Tibial nerve (tissue), 4 donors: ENCODE measurements at regions not wholly inside any gene's neighbourhood (a gene's known extent, or its start where the extent isn't known, plus 50 kb on each side); places are given as distances from the start of the nearest gene placed in this dataset.

ENCODE experiments used
- DNase-seq, 2 donors: peaks; one replicate each; pipeline ENCODE4 v3.0.0-alpha.2; 2019; ENCODE audit warnings: low spot score in 2 of 2
- H3K27ac ChIP-seq, 4 donors: fragments of 200-600 bp; sonication (generic) in 3 of 4; one replicate each; pipeline ENCODE4 v1.5.1; 2017 to 2019; ENCODE audit warnings: mild to moderate bottlenecking in 1 of 4
- H3K27me3 ChIP-seq, 2 donors: fragments of 200-600 bp; sonication (generic) in 1 of 2; one replicate each; pipeline versions ENCODE4 v1.5.1 to v1.6.0; 2017 to 2019
- H3K36me3 ChIP-seq, 3 donors: fragments of 200-600 bp; sonication (generic); one replicate each; pipeline ENCODE4 v1.5.1; 2018 to 2019
- H3K4me1 ChIP-seq, 4 donors: fragments of 200-600 bp; sonication (generic) in 3 of 4; one replicate each; pipeline ENCODE4 v1.5.1; 2017 to 2019
- H3K4me3 ChIP-seq, 4 donors: fragments of 200-600 bp; sonication (generic) in 3 of 4; one replicate each; pipeline ENCODE4 v1.5.1; 2017 to 2019; ENCODE audit warnings: mild to moderate bottlenecking in 1 of 4, moderate library complexity in 1 of 4
- H3K9me3 ChIP-seq, 4 donors: fragments of 200-600 bp; sonication (generic) in 3 of 4; one replicate each; pipeline ENCODE4 v1.5.1; 2017 to 2019
- CTCF ChIP-seq, 5 experiments: fragments of 200-600 bp in 3 of 5; fragments of 450-650 bp in 2 of 5; sonication (generic) in 3 of 5; IDR thresholded peaks; one replicate each; pipeline ENCODE4 v1.5.1; 2016 to 2019; ENCODE audit warnings: antibody characterized with exemption in 5 of 5, mild to moderate bottlenecking in 3 of 5, moderate library complexity in 2 of 5
- EP300 ChIP-seq, 2 donors: sonication (generic); formaldehyde crosslinking; IDR thresholded peaks; one replicate each; pipeline ENCODE4 v1.6.1; 2017; ENCODE audit warnings: antibody characterized with exemption in 2 of 2, mild to moderate bottlenecking in 1 of 2
- POLR2A ChIP-seq, 2 donors: fragments of 450-650 bp; IDR thresholded peaks; one replicate each; pipeline ENCODE4 v1.6.1; 2017; ENCODE audit warnings: antibody characterized with exemption in 2 of 2, mild to moderate bottlenecking in 2 of 2, moderate library complexity in 2 of 2
- WGBS, 2 donors: methylation state at CpG; one replicate each; pipeline ENCODE4 v1.1.5; 2018; 5-methylcytosine and 5-hydroxymethylcytosine counted together

GRCh38 chr1:170857955-170858354 is 77.4 kb upstream of the MROH9 start:
- no peaks in the 10 kb centered on the region for H3K36me3 ChIP-seq
- TF ChIP-seq EP300 (IDR thresholded peaks at IDR 0.05) (no peak), CTCF (IDR thresholded peaks at IDR 0.05) (no peak), POLR2A (IDR thresholded peaks at IDR 0.05) (no peak)
- no peaks in the 10 kb centered on the region for H3K27me3 ChIP-seq
- no peak overlapping the region for H3K27ac ChIP-seq
- peaks cover 0 to 8% (median 3%) of the 10 kb centered on the region in 4 donors for H3K4me1 ChIP-seq
- no peaks in the 10 kb centered on the region for H3K9me3 ChIP-seq
- H3K4me3 ChIP-seq: no peak overlapping the region
- no peak for DNase-seq

- Histone ChIP-seq H3K27me3 (no peaks in the 10 kb centered on the region), H3K36me3 (no peaks in the 10 kb centered on the region), H3K9me3 (no peaks in the 10 kb centered on the region), H3K4me1 (peaks cover 0 to 20% (median 0%) of the 10 kb centered on the region in 4 donors), H3K4me3 (no peak overlapping the region), H3K27ac (peak overlapping the region in 2 of 4 donors; percentile 34 to 65)
- DNase-seq: no peak
- WGBS, 2 donors: 76 to 85% methylated on average over 1 of the region's 1 CpG
- no peak for TF ChIP-seq EP300 (IDR thresholded peaks at IDR 0.05)
- TF ChIP-seq POLR2A (IDR thresholded peaks at IDR 0.05): no peak
- TF ChIP-seq CTCF (IDR thresholded peaks at IDR 0.05): no peak
Measured at GRCh38 chr1:170863621-170864020, 71.7 kb upstream of the MROH9 start.

GRCh38 chr1:170864238-170864637 is 71.1 kb upstream of the MROH9 start:
- WGBS, 2 donors: 41 to 42% methylated on average over 3 of the region's 3 CpGs
- TF ChIP-seq CTCF (IDR thresholded peaks at IDR 0.05) (no peak), EP300 (IDR thresholded peaks at IDR 0.05) (peak in 1 of 2 donors; percentile 62)
- no peaks in the 10 kb centered on the region for H3K9me3 ChIP-seq
- peaks cover 0 to 20% (median 0%) of the 10 kb centered on the region in 4 donors for H3K4me1 ChIP-seq
- H3K36me3 ChIP-seq: no peaks in the 10 kb centered on the region
- H3K27me3 ChIP-seq: no peaks in the 10 kb centered on the region
- H3K27ac ChIP-seq: peak overlapping the region in 2 of 4 donors; percentile 65 to 70
- no peak overlapping the region for H3K4me3 ChIP-seq
- DNase-seq: peak; percentile 13 to 39

GRCh38 chr1:170864876-170865538 is 70.3 kb upstream of the MROH9 start:
- 65 to 68% methylated on average over 2 of the region's 2 CpGs for WGBS, 2 donors
- peak in 1 of 2 donors; percentile 9 for DNase-seq
- H3K27me3 ChIP-seq: no peaks in the 10 kb centered on the region
- TF ChIP-seq CTCF (IDR thresholded peaks at IDR 0.05) (no peak), EP300 (IDR thresholded peaks at IDR 0.05) (no peak), POLR2A (IDR thresholded peaks at IDR 0.05) (no peak)
- H3K27ac ChIP-seq: peak overlapping the region in 2 of 4 donors; percentile 65 to 70
- H3K9me3 ChIP-seq: no peaks in the 10 kb centered on the region
- H3K36me3 ChIP-seq: no peaks in the 10 kb centered on the region
- H3K4me1 ChIP-seq: peaks cover 0 to 20% (median 0%) of the 10 kb centered on the region in 4 donors
- no peak overlapping the region for H3K4me3 ChIP-seq

- Histone ChIP-seq H3K36me3 (no peaks in the 10 kb centered on the region), H3K9me3 (no peaks in the 10 kb centered on the region), H3K27me3 (no peaks in the 10 kb centered on the region), H3K27ac (no peak overlapping the region), H3K4me1 (peaks cover 0 to 23% (median 0%) of the 10 kb centered on the region in 4 donors), H3K4me3 (no peak overlapping the region)
- WGBS, 2 donors: 33 to 45% methylated on average over 1 of the region's 1 CpG
- TF ChIP-seq CTCF (IDR thresholded peaks at IDR 0.05) (no peak), EP300 (IDR thresholded peaks at IDR 0.05) (no peak), POLR2A (IDR thresholded peaks at IDR 0.05) (no peak)
- no peak for DNase-seq
Measured at GRCh38 chr1:170866646-170867045, 68.7 kb upstream of the MROH9 start.
